ENCODE measurements at regions not wholly inside any gene's neighbourhood (a gene's known extent, or its start where the extent isn't known, plus 50 kb on each side); places are given as distances from the start of the nearest gene placed in this dataset.

DNA sequence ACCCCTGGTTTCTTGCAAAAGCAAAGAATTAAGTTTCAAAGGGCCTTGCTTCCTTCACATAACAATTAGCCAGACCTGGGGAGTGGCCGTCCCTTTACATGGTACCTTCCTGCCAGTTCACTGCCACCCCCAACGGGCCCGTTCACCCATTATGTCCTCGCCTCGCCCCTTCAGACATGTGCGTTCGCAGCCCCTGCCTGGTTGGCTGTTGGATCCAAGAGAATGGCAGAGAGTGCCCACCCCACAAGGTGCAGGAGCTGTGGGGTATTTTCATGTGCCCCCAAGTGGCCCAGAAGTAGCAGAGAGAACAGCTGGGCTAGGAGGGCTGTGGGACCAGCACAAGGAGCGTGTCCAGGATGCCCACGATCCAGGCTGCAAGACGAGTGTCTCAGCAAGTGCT lies 422.9 kb upstream of the SULF2 start:
- no peak for DNase-seq (ENCODE audit: low read depth)
- TF ChIP-seq, protein P1, sequence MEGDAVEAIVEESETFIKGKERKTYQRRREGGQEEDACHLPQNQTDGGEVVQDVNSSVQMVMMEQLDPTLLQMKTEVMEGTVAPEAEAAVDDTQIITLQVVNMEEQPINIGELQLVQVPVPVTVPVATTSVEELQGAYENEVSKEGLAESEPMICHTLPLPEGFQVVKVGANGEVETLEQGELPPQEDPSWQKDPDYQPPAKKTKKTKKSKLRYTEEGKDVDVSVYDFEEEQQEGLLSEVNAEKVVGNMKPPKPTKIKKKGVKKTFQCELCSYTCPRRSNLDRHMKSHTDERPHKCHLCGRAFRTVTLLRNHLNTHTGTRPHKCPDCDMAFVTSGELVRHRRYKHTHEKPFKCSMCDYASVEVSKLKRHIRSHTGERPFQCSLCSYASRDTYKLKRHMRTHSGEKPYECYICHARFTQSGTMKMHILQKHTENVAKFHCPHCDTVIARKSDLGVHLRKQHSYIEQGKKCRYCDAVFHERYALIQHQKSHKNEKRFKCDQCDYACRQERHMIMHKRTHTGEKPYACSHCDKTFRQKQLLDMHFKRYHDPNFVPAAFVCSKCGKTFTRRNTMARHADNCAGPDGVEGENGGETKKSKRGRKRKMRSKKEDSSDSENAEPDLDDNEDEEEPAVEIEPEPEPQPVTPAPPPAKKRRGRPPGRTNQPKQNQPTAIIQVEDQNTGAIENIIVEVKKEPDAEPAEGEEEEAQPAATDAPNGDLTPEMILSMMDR (IDR thresholded peaks at IDR 0.05; ENCODE audit: low read length, missing control alignments): no peak

DNA sequence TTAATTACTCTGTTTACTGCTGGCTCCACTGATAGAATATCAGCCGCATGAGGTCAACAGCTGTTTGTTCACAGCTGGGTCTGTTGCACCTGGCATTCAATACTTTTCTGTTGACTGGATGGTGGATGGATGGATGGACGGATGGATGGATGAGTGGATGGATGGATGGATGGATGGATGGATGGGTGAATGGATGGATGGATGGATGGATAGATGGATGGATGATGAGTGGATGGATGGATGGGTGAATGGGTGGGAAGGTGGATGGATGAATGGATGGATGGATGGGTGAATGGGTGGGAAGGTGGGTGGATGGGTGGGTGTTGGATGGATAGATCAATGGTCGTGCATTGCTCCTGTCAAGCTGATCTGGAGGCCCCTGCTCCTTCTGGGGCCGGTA lies 422.2 kb upstream of the SULF2 start:
- H3K4me3 ChIP-seq (replicated peaks; ENCODE audit: low read depth, low read length): no peak overlapping the region
- no peak for DNase-seq (ENCODE audit: low read depth)
- TF ChIP-seq, protein P1 (IDR thresholded peaks at IDR 0.05; ENCODE audit: low read length, missing control alignments): no peak

More for the DNA sequence above, 422.9 kb upstream of the SULF2 start:
- no peak overlapping the region for H3K4me3 ChIP-seq (replicated peaks; ENCODE audit: low read depth, low read length)

DNA sequence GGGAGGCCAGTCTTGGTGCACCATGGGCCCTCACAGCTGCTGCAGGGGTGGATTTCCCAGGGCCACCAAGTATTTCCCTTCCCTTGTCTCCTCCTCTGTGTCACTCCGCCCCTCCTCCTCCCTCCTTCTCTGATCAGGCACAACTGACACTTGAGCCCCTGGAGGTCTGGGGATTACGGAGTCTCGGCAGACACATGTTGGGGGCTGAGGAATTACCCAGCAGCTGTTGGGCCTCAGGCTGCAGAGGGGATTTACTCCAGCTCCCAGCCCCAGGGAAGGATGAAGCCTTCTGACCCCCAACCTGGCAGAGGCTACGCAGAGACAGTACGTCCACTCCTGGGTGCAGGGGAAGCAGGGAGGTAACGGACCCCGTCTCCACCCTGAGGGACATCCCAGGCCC lies 420.5 kb upstream of the SULF2 start:
- H3K4me3 ChIP-seq (replicated peaks; ENCODE audit: low read depth, low read length): no peak overlapping the region
- DNase-seq (ENCODE audit: low read depth): no peak
- TF ChIP-seq, protein P1 (IDR thresholded peaks at IDR 0.05; ENCODE audit: low read length, missing control alignments): no peak

DNA sequence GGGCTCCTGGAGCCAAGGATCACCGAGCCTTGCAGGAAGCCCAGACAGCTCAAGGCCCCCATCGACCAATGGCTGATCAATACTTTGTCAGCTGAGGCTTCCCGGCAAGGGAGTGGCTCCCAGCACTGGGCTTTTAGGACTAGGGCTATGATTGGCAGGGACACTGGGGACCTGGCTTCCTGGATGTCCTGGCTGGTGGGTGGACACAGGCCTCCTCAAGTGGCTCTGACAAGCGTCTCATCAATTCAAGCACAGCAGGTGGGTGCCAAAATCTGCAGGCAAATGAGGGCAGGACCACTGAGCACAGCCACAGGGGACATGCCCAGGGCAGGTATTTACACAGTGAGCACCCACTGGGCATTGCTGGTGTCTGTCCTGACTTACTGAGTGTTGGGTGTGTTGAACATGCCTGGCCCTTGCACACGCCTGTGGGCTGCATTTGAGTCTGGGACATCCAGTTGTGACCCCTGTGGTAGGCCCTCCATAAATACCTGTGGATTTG lies 420.1 kb upstream of the SULF2 start:
- TF ChIP-seq, protein P1 (IDR thresholded peaks at IDR 0.05; ENCODE audit: low read length, missing control alignments): no peak
- H3K4me3 ChIP-seq (replicated peaks; ENCODE audit: low read depth, low read length): no peak overlapping the region
- DNase-seq (ENCODE audit: low read depth): no peak

DNA sequence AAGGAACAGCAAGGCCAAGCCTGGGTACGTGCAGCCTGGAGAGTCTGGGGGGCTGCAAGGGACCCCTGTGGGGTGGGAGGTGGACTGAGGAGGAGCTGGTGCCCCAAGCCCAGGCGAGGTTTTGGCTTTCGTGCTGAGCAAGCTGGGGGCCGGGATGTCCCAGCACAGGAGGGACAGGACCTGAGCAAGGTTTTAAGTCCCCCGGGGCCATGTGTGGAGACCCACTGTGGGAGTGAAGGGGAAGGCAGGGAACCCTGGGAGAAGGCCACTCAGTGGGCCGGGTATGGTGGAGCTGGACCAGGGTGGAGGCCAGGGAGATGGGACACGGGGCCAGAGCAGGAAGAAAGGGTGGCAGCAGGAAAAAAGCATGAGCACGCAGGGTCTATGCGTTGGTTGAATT lies 419.2 kb upstream of the SULF2 start:
- H3K4me3 ChIP-seq (replicated peaks; ENCODE audit: low read depth, low read length): no peak overlapping the region
- TF ChIP-seq, protein P1 (IDR thresholded peaks at IDR 0.05; ENCODE audit: low read length, missing control alignments): no peak
- no peak for DNase-seq (ENCODE audit: low read depth)

DNA sequence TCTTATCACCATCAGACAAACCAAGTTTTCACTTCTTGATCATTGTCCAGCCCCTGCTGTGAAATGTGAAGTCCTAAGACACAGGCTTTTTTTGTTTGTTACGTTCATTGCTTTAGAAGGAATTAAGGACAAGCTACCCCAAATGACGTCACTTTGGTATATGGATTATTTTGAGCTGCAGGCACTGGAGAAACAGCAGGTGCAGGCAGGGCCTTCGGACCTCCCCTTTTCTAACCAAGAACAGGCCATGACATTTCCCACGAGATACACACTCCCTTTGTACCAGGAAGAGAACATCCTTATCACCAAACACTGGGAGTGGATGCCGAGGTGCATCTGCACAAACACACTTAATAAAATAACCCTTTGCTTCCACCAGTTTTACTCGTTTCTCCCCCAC lies 418.0 kb upstream of the SULF2 start:
- no peak overlapping the region for H3K4me3 ChIP-seq (replicated peaks; ENCODE audit: low read depth, low read length)
- DNase-seq (ENCODE audit: low read depth): no peak
- TF ChIP-seq, protein P1 (IDR thresholded peaks at IDR 0.05; ENCODE audit: low read length, missing control alignments): no peak

DNA sequence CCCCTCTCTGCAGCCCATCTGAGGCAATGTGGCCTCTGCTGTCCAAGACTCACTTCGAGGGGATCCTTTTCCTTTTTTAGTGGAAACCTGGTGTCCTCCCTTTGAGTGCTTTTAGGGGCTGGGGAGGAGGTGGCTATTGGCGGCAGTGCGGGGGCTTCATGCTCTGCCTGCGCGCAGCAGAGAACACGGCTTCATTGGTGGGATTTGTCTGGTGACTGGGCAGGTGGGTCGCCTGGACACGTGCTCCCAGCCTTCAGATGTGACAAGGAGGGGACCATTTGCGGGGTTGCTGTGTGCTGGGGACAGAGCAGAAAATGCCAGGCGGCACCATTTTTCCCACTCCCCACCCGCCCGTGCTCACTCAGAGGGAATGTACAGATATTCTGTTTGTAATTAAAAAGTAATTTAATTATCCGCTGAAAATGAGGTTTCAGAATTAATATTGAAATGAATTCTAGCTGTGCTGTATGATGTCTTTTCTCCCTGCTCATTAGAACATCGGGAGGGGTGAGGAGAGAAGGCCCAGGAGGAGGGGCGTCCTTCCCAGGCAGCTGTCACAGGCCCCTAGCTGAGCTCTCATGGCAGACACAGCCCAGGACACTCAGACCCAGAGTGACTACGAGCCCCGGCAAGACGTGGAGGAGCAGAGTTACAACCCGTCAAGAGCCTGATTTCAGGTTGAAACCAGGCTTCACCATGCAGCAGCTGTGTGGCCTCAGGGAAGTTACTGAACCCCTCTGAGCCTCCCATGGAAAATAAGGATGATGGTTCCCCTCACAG lies 417.2 kb upstream of the SULF2 start:
- no peak for DNase-seq (ENCODE audit: low read depth)
- no peak overlapping the region for H3K4me3 ChIP-seq (replicated peaks; ENCODE audit: low read depth, low read length)
- TF ChIP-seq, protein P1 (IDR thresholded peaks at IDR 0.05; ENCODE audit: low read length, missing control alignments): no peak

Measured in fibroblast of pulmonary artery (primary cell).